Hepatocyte (in vitro differentiated cells): ENCODE measurements at regions not wholly inside any gene's neighbourhood (a gene's known extent, or its start where the extent isn't known, plus 50 kb on each side); places are given as distances from the start of the nearest gene placed in this dataset.
"Not testable (repeated sequence)": the region's sequence is repeated elsewhere in the genome, so short reads cannot be mapped to it uniquely, and the experiment has no call there.

Experiments used
- DNase-seq: peaks from one replicate; pipeline ENCODE4 v3.0.0-alpha.2; 2016; ENCODE audit warnings: low spot score
- H2AFZ ChIP-seq: fragments of 200-600 bp; sonication (generic); 2 replicates; pipeline ENCODE4 v1.6.0; 2016; ENCODE audit warnings: antibody characterized with exemption, mild to moderate bottlenecking
- H3K27ac ChIP-seq: fragments of 200-600 bp; sonication (generic); 2 replicates; pipeline ENCODE4 v1.5.1; 2016; ENCODE audit warnings: mild to moderate bottlenecking
- H3K27me3 ChIP-seq: fragments of 200-600 bp; sonication (generic); 2 replicates; pipeline ENCODE4 v1.6.1; 2016
- H3K36me3 ChIP-seq: fragments of 200-600 bp; sonication (generic); replicated peaks from 2 replicates; pipeline ENCODE4 v1.5.1; 2016; ENCODE audit warnings: low read depth; ENCODE audit not compliant: insufficient read depth
- H3K4me1 ChIP-seq: fragments of 200-600 bp; sonication (generic); 2 replicates; pipeline ENCODE4 v1.5.1; 2016; ENCODE audit warnings: mild to moderate bottlenecking, moderate library complexity; ENCODE audit not compliant: insufficient read depth
- H3K4me2 ChIP-seq: fragments of 200-600 bp; sonication (generic); 2 replicates; pipeline ENCODE4 v1.6.0; 2016
- H3K4me3 ChIP-seq: fragments of 200-600 bp; sonication (generic); 2 replicates; pipeline ENCODE4 v1.5.1; 2016; ENCODE audit warnings: mild to moderate bottlenecking
- H3K79me2 ChIP-seq: fragments of 200-600 bp; sonication (generic); 2 replicates; pipeline ENCODE4 v1.6.0; 2017; ENCODE audit warnings: mild to moderate bottlenecking
- H3K9me2 ChIP-seq: fragments of 200-600 bp; sonication (generic); replicated peaks from 2 replicates; pipeline ENCODE4 v1.6.0; 2017; ENCODE audit warnings: mild to moderate bottlenecking; ENCODE audit not compliant: insufficient read depth
- H3K9me3 ChIP-seq: fragments of 200-600 bp; sonication (generic); 2 replicates; pipeline ENCODE4 v1.5.1; 2016; ENCODE audit warnings: low read depth, mild to moderate bottlenecking
- H4K20me1 ChIP-seq: fragments of 200-600 bp; sonication (generic); 2 replicates; pipeline ENCODE4 v1.6.0; 2016; ENCODE audit warnings: mild to moderate bottlenecking; ENCODE audit not compliant: insufficient read depth, poor library complexity, severe bottlenecking
- WGBS: methylation state at CpG from one replicate; pipeline ENCODE4 v1.1.6; 2016; ENCODE audit warnings: low lambda C conversion rate; ENCODE audit errors: missing lambda C conversion rate; 5-methylcytosine and 5-hydroxymethylcytosine counted together

- not testable (repeated sequence) for DNase-seq, H3K4me1 ChIP-seq, H2AFZ ChIP-seq, H3K4me3 ChIP-seq, H3K27me3 ChIP-seq, H3K27ac ChIP-seq, H3K79me2 ChIP-seq, H4K20me1 ChIP-seq, H3K9me2 ChIP-seq, H3K36me3 ChIP-seq, H3K9me3 ChIP-seq, H3K4me2 ChIP-seq
- 51% methylated on average over 2 of the region's 2 CpGs for WGBS
Observed at GRCh38 chr1:206350493-206351275, 119.6 kb upstream of the IKBKE start.

- 43% methylated on average over 6 of the region's 10 CpGs for WGBS
- H3K4me2 ChIP-seq, H2AFZ ChIP-seq, H3K79me2 ChIP-seq, H3K27ac ChIP-seq, H3K9me3 ChIP-seq, H3K4me1 ChIP-seq, H4K20me1 ChIP-seq, H3K27me3 ChIP-seq, H3K4me3 ChIP-seq, DNase-seq, H3K9me2 ChIP-seq, H3K36me3 ChIP-seq: not testable (repeated sequence)
Observed at GRCh38 chr1:206351276-206352052, 118.8 kb upstream of the IKBKE start.

- not testable (repeated sequence) for H3K36me3 ChIP-seq, H3K4me3 ChIP-seq, H4K20me1 ChIP-seq, H3K79me2 ChIP-seq, H3K4me1 ChIP-seq, H3K9me2 ChIP-seq, H3K9me3 ChIP-seq, H3K27ac ChIP-seq, H2AFZ ChIP-seq, H3K4me2 ChIP-seq, H3K27me3 ChIP-seq
- DNase-seq, result peak; percentile 2
Observed at GRCh38 chr1:206356310-206356709, 114.0 kb upstream of the IKBKE start.

- not testable (repeated sequence) for H3K4me2 ChIP-seq, H3K4me3 ChIP-seq, H3K79me2 ChIP-seq, H4K20me1 ChIP-seq, H3K4me1 ChIP-seq, H3K9me2 ChIP-seq, H3K27me3 ChIP-seq, DNase-seq, H3K27ac ChIP-seq, H3K9me3 ChIP-seq, H3K36me3 ChIP-seq, H2AFZ ChIP-seq
- WGBS, result 81% methylated on average over 3 of the region's 3 CpGs
Observed at GRCh38 chr1:206357962-206358361, 112.3 kb upstream of the IKBKE start.

- H3K4me2 ChIP-seq, H3K4me1 ChIP-seq, H3K36me3 ChIP-seq, H3K27ac ChIP-seq, H4K20me1 ChIP-seq, DNase-seq, H3K27me3 ChIP-seq, H3K4me3 ChIP-seq, H2AFZ ChIP-seq, H3K9me3 ChIP-seq, H3K79me2 ChIP-seq, H3K9me2 ChIP-seq: not testable (repeated sequence)
- 62% methylated on average over 2 of the region's 3 CpGs for WGBS
Observed at GRCh38 chr1:206358771-206359170, 111.5 kb upstream of the IKBKE start.

GRCh38 chr1:206359377-206359776 is 110.9 kb upstream of the IKBKE start:
- not testable (repeated sequence) for H4K20me1 ChIP-seq, H2AFZ ChIP-seq, DNase-seq, H3K27ac ChIP-seq, H3K4me3 ChIP-seq, H3K36me3 ChIP-seq, H3K4me2 ChIP-seq, H3K79me2 ChIP-seq, H3K9me3 ChIP-seq, H3K27me3 ChIP-seq, H3K9me2 ChIP-seq, H3K4me1 ChIP-seq

- not testable (repeated sequence) for H3K4me3 ChIP-seq, H3K4me2 ChIP-seq, H3K9me2 ChIP-seq, H3K36me3 ChIP-seq, H3K4me1 ChIP-seq, H3K79me2 ChIP-seq, DNase-seq, H2AFZ ChIP-seq, H4K20me1 ChIP-seq, H3K9me3 ChIP-seq, H3K27ac ChIP-seq, H3K27me3 ChIP-seq
- 90% methylated on average over 2 of the region's 3 CpGs for WGBS
Observed at GRCh38 chr1:206361978-206362543, 108.2 kb upstream of the IKBKE start.

- not testable (repeated sequence) for H3K27me3 ChIP-seq, H3K4me2 ChIP-seq, H3K4me1 ChIP-seq, H3K4me3 ChIP-seq, H3K27ac ChIP-seq, H4K20me1 ChIP-seq, DNase-seq, H3K36me3 ChIP-seq, H3K9me2 ChIP-seq, H2AFZ ChIP-seq, H3K9me3 ChIP-seq, H3K79me2 ChIP-seq
- 100% methylated on average over 3 of the region's 3 CpGs for WGBS
Observed at GRCh38 chr1:206362994-206363393, 107.3 kb upstream of the IKBKE start.

GRCh38 chr1:206365271-206365670 is 105.0 kb upstream of the IKBKE start:
- H3K9me2 ChIP-seq, H3K79me2 ChIP-seq, H3K4me3 ChIP-seq, H3K9me3 ChIP-seq, H3K4me1 ChIP-seq, H3K36me3 ChIP-seq, DNase-seq, H3K27me3 ChIP-seq, H4K20me1 ChIP-seq, H3K4me2 ChIP-seq, H2AFZ ChIP-seq, H3K27ac ChIP-seq: not testable (repeated sequence)
- WGBS, result 96% methylated on average over 5 of the region's 6 CpGs
